Inferior parietal cortex (tissue), 1 donor: ENCODE measurements at regions not wholly inside any gene's neighbourhood (a gene's known extent, or its start where the extent isn't known, plus 50 kb on each side); places are given as distances from the start of the nearest gene placed in this dataset.

Experiments
- DNase-seq: peaks from one replicate; pipeline ENCODE4 v3.0.0-alpha.2; 2016; ENCODE audit errors: extremely low spot score

- DNase-seq: no peak
Measured at GRCh38 chr16:85389679-85390470, 223.2 kb upstream of the GSE1 start.

GRCh38 chr16:85390511-85391174 is 222.5 kb upstream of the GSE1 start:
- no peak for DNase-seq

- DNase-seq: no peak
Measured at GRCh38 chr16:85391175-85391707, 221.9 kb upstream of the GSE1 start.

- no peak for DNase-seq
Measured at GRCh38 chr16:85391769-85392583, 221.1 kb upstream of the GSE1 start.

- DNase-seq: no peak
Measured at GRCh38 chr16:85392756-85393673, 220.1 kb upstream of the GSE1 start.

- DNase-seq: no peak
Measured at GRCh38 chr16:85393674-85394451, 219.3 kb upstream of the GSE1 start.

GRCh38 chr16:85394456-85395206 is 218.5 kb upstream of the GSE1 start:
- DNase-seq: no peak

GRCh38 chr16:85395207-85395912 is 217.8 kb upstream of the GSE1 start:
- DNase-seq: no peak

- DNase-seq: no peak
Measured at GRCh38 chr16:85395913-85396878, 216.9 kb upstream of the GSE1 start.

- DNase-seq: no peak
Measured at GRCh38 chr16:85396879-85397871, 215.9 kb upstream of the GSE1 start.

GRCh38 chr16:85398050-85398451 is 215.1 kb upstream of the GSE1 start:
- DNase-seq: no peak

GRCh38 chr16:85398688-85399582 is 214.2 kb upstream of the GSE1 start:
- no peak for DNase-seq

GRCh38 chr16:85399583-85400284 is 213.4 kb upstream of the GSE1 start:
- no peak for DNase-seq

GRCh38 chr16:85400305-85401205 is 212.6 kb upstream of the GSE1 start:
- no peak for DNase-seq
